B cell (primary cell): ENCODE measurements at regions not wholly inside any gene's neighbourhood (a gene's known extent, or its start where the extent isn't known, plus 50 kb on each side); places are given as distances from the start of the nearest gene placed in this dataset.

ENCODE experiments used
- ATAC-seq: fragments of 200-7000 bp; cut with Tn5 transposase; one replicate; pipeline ENCODE4 v1.10.0; 2021; ENCODE audit warnings: low read depth, mild to moderate bottlenecking, moderate number of reproducible peaks, moderate library complexity
- CTCF ChIA-PET: fragments of 350-600 bp; sonication (Branson Sonifier 250); formaldehyde crosslinking; loops from one replicate; lab custom pipeline; 2021; ENCODE audit warnings: antibody characterized with exemption, inconsistent platforms; lab: Charles Lee
- POLR2A ChIA-PET: fragments of 350-600 bp; sonication (Branson Sonifier 250); formaldehyde crosslinking; loops from one replicate; lab custom pipeline; 2021; ENCODE audit warnings: antibody characterized with exemption; lab: Charles Lee
- DNase-seq: peaks from one replicate; pipeline ENCODE4 v3.0.0; 2013
- H2AFZ ChIP-seq: 2 replicates; pipeline ENCODE4 v1.6.1; 2012; ENCODE audit warnings: mild to moderate bottlenecking, low read depth, low read length; ENCODE audit not compliant: insufficient read depth, poor library complexity, severe bottlenecking
- H3K27ac ChIP-seq, 2 donors: 1 replicate in 1 of 2; 2 replicates in 1 of 2; pipeline ENCODE4 v1.5.1; 2012 to 2013; ENCODE audit warnings: low read length in 2 of 2, mild to moderate bottlenecking in 2 of 2, moderate library complexity in 1 of 2
- H3K27me3 ChIP-seq, 4 experiments: fragments of 200-600 bp in 1 of 4; sonication (generic) in 1 of 4; replicated peaks in 1 of 4; 1 replicate in 2 of 4; 2 replicates in 2 of 4; pipeline versions ENCODE4 v1.6.1 to v1.7.0; 2013 to 2016; ENCODE audit warnings: low read length in 3 of 4, mild to moderate bottlenecking in 2 of 4, mixed read lengths in 1 of 4, moderate library complexity in 1 of 4; ENCODE audit not compliant: insufficient read depth in 4 of 4, control insufficient read depth in 3 of 4; ENCODE audit errors: control extremely low read depth in 1 of 4
- H3K36me3 ChIP-seq, 2 experiments: replicated peaks in 1 of 2; 1 replicate in 1 of 2; 2 replicates in 1 of 2; pipeline versions ENCODE4 v1.6.1 to v1.7.1; 2013; ENCODE audit warnings: low read length in 1 of 2; ENCODE audit not compliant: insufficient read depth in 2 of 2, control insufficient read depth in 1 of 2; ENCODE audit errors: control extremely low read depth in 1 of 2, extremely low read depth in 1 of 2
- H3K4me1 ChIP-seq, 2 donors: fragments of 200-600 bp in 1 of 2; sonication (generic) in 1 of 2; 1 replicate in 1 of 2; 2 replicates in 1 of 2; pipeline versions ENCODE4 v1.5.1 to v1.6.1; 2013 to 2017; ENCODE audit warnings: low read length in 2 of 2; ENCODE audit not compliant: control insufficient read depth in 2 of 2, insufficient read depth in 2 of 2
- H3K4me2 ChIP-seq: replicated peaks from 2 replicates; pipeline ENCODE3; 2012; ENCODE audit warnings: mild to moderate bottlenecking, low read depth, low read length; ENCODE audit not compliant: poor library complexity, severe bottlenecking
- H3K4me3 ChIP-seq, 5 experiments: fragments of 200-600 bp in 1 of 5; sonication (generic) in 1 of 5; 1 replicate in 3 of 5; 2 replicates in 2 of 5; pipeline versions ENCODE4 v1.5.1 to v1.7.0; 2011 to 2016; ENCODE audit warnings: low read length in 4 of 5, mild to moderate bottlenecking in 4 of 5, low read depth in 2 of 5, control low read depth in 1 of 5, moderate library complexity in 1 of 5; ENCODE audit not compliant: insufficient read depth in 1 of 5; ENCODE audit errors: control extremely low read depth in 1 of 5, extremely low read depth in 1 of 5
- H3K79me2 ChIP-seq: fragments of 200-600 bp; sonication (generic); one replicate; pipeline ENCODE4 v1.6.0; 2016; ENCODE audit warnings: low read length; ENCODE audit not compliant: control insufficient read depth, insufficient read depth
- H3K9ac ChIP-seq: fragments of 200-600 bp; sonication (generic); 2 replicates; pipeline ENCODE4 v1.6.1; 2017; ENCODE audit warnings: mild to moderate bottlenecking, low read length, moderate library complexity
- H3K9me3 ChIP-seq, 3 donors: one replicate each; pipeline versions ENCODE4 v1.6.1 to v1.7.1; 2013; ENCODE audit warnings: low read length in 2 of 3; ENCODE audit not compliant: control insufficient read depth in 2 of 3, insufficient read depth in 1 of 3; ENCODE audit errors: control extremely low read depth in 1 of 3
- H4K20me1 ChIP-seq: 2 replicates; pipeline ENCODE4 v1.6.0; 2012; ENCODE audit warnings: mild to moderate bottlenecking, low read length; ENCODE audit not compliant: insufficient read depth, control insufficient read depth, poor library complexity, severe bottlenecking
- H3K27ac Mint-ChIP-seq: one replicate; pipeline ENCODE4 v1.8.0; 2021; ENCODE audit warnings: mixed read lengths
- H3K27me3 Mint-ChIP-seq: one replicate; pipeline ENCODE4 v1.8.0; 2021; ENCODE audit warnings: mixed read lengths
- H3K4me1 Mint-ChIP-seq: one replicate; pipeline ENCODE4 v1.8.0; 2021; ENCODE audit warnings: mixed read lengths
- H3K4me3 Mint-ChIP-seq: one replicate; pipeline ENCODE4 v1.8.0; 2021; ENCODE audit warnings: mixed read lengths
- H3K9me3 Mint-ChIP-seq: one replicate; pipeline ENCODE4 v1.8.0; 2022; ENCODE audit warnings: mixed read lengths; ENCODE audit not compliant: insufficient read depth
- EZH2 ChIP-seq: IDR thresholded peaks from 2 replicates; pipeline ENCODE4 v1.6.1; 2012; ENCODE audit warnings: borderline replicate concordance, low read depth, mild to moderate bottlenecking, moderate library complexity, low read length; ENCODE audit not compliant: insufficient read depth, poor library complexity, severe bottlenecking
- whole genome bisulfite sequencing: methylation state at CpG from one replicate; pipeline ENCODE4 v1.1.5; 2013; ENCODE audit warnings: missing lambda C conversion rate; ENCODE audit not compliant: insufficient coverage; 5-methylcytosine and 5-hydroxymethylcytosine counted together
- intact Hi-C: fragments of 100-400 bp; cut with micrococcal nuclease; formaldehyde crosslinking; loops from one replicate; pipeline ENCODE4 v1.10.0; 2022
- TF ChIP-seq, protein P1 (sequence below): fragments of 200-600 bp; IDR thresholded peaks from one replicate; pipeline ENCODE4 v1.8.0; 2022; ENCODE audit warnings: antibody characterized with exemption, mild to moderate bottlenecking

DNA sequence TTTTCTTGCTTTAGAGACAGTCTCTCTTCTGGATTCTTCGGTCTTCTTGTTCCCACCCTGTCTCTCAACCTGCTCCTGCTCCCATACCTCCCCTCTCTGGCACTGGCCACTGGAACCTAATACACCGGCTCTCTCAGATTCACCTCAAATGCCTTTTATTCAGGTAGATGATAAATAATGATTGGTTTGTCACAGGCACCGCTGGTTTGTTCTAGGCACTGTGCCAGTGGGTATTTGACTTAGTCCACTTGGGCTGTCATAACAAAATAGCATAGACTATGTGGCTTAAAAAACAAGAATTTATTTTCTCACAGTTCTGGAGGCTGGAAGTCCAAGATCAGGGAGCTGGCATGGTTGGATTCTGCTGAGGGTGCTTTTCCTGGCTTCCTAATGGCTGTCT is 278.2 kb upstream of the STT3B start:
- H3K9me3 Mint-ChIP-seq = no peaks in the 10 kb centered on the region
- no peaks in the 10 kb centered on the region for H3K4me1 ChIP-seq

GRCh38 chr3:31255007-31255581 is 277.6 kb upstream of the STT3B start:
- Histone ChIP-seq H2AFZ (no peak overlapping the region), H3K27ac (no peak overlapping the region), H3K27me3 (no peaks in the 10 kb centered on the region), H4K20me1 (no peaks in the 10 kb centered on the region), H3K9me3 (peaks cover 0 to 4% (median 0%) of the 10 kb centered on the region in 3 donors), H3K9ac (no peak overlapping the region), H3K79me2 (no peaks in the 10 kb centered on the region), H3K36me3 (no peaks in the 10 kb centered on the region), H3K4me2 (no peak overlapping the region), H3K4me3 (no peak overlapping the region), H3K4me1 (no peaks in the 10 kb centered on the region)
- TF ChIP-seq, protein P1, sequence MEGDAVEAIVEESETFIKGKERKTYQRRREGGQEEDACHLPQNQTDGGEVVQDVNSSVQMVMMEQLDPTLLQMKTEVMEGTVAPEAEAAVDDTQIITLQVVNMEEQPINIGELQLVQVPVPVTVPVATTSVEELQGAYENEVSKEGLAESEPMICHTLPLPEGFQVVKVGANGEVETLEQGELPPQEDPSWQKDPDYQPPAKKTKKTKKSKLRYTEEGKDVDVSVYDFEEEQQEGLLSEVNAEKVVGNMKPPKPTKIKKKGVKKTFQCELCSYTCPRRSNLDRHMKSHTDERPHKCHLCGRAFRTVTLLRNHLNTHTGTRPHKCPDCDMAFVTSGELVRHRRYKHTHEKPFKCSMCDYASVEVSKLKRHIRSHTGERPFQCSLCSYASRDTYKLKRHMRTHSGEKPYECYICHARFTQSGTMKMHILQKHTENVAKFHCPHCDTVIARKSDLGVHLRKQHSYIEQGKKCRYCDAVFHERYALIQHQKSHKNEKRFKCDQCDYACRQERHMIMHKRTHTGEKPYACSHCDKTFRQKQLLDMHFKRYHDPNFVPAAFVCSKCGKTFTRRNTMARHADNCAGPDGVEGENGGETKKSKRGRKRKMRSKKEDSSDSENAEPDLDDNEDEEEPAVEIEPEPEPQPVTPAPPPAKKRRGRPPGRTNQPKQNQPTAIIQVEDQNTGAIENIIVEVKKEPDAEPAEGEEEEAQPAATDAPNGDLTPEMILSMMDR = no peak
- no peak for TF ChIP-seq EZH2
- 90% methylated on average over 1 of the region's 2 CpGs for WGBS
- Mint-ChIP-seq H3K27ac (no peak overlapping the region), H3K4me1 (no peaks in the 10 kb centered on the region), H3K4me3 (no peak overlapping the region), H3K9me3 (no peaks in the 10 kb centered on the region), H3K27me3 (no peaks in the 10 kb centered on the region)
- intact Hi-C loops = no loop called here
- DNase-seq (no peak), ATAC-seq (no peak)
- ChIA-PET POLR2A (no interaction called here), CTCF (no interaction called here)

More for the DNA sequence above, 278.2 kb upstream of the STT3B start:
- Histone ChIP-seq H3K27me3 (no peaks in the 10 kb centered on the region), H3K27ac (no peak overlapping the region), H3K9ac (no peak overlapping the region), H3K36me3 (no peaks in the 10 kb centered on the region), H3K4me3 (no peak overlapping the region), H3K4me2 (no peak overlapping the region), H2AFZ (no peak overlapping the region), H3K79me2 (no peaks in the 10 kb centered on the region), H3K9me3 (peaks cover 0 to 4% (median 0%) of the 10 kb centered on the region in 3 donors), H4K20me1 (no peaks in the 10 kb centered on the region)
- POLR2A ChIA-PET = no interaction called here
- TF ChIP-seq, protein P1 = no peak
- no peak for TF ChIP-seq EZH2
- WGBS = 100% methylated on average over 1 of the region's 3 CpGs
- H3K27ac Mint-ChIP-seq = no peak overlapping the region
- intact Hi-C loops = no loop called here
- H3K27me3 Mint-ChIP-seq = no peaks in the 10 kb centered on the region
- DNase-seq (no peak), ATAC-seq (no peak)
- CTCF ChIA-PET = no interaction called here
- no peak overlapping the region for H3K4me3 Mint-ChIP-seq
- H3K4me1 Mint-ChIP-seq = no peaks in the 10 kb centered on the region
